Liver (tissue), 8 donors: ENCODE measurements at regions not wholly inside any gene's neighbourhood (a gene's known extent, or its start where the extent isn't known, plus 50 kb on each side); places are given as distances from the start of the nearest gene placed in this dataset.

Source experiments
- DNase-seq: peaks from one replicate; pipeline ENCODE4 v3.0.0-alpha.2; 2017; ENCODE audit warnings: low spot score
- H3K27ac ChIP-seq, 2 donors: one replicate each; pipeline ENCODE4 v1.7.0; 2013; ENCODE audit warnings: inconsistent platforms in 2 of 2, low read length in 2 of 2, control low read depth in 1 of 2, low read depth in 1 of 2, mild to moderate bottlenecking in 1 of 2
- H3K27me3 ChIP-seq, 4 donors: one replicate each; pipeline versions ENCODE4 v1.6.1 to v1.7.0; 2013; ENCODE audit warnings: low read length in 3 of 4, inconsistent platforms in 1 of 4, mild to moderate bottlenecking in 1 of 4, moderate library complexity in 1 of 4; ENCODE audit not compliant: control insufficient read depth in 4 of 4, insufficient read depth in 4 of 4
- H3K36me3 ChIP-seq, 4 donors: one replicate each; pipeline versions ENCODE4 v1.6.1 to v1.7.0; 2013; ENCODE audit warnings: low read length in 3 of 4, mild to moderate bottlenecking in 3 of 4, low read depth in 1 of 4, moderate library complexity in 1 of 4; ENCODE audit not compliant: control insufficient read depth in 4 of 4, insufficient read depth in 3 of 4
- H3K4me1 ChIP-seq, 4 donors: one replicate each; pipeline versions ENCODE4 v1.6.1 to v1.7.0; 2013; ENCODE audit warnings: low read length in 3 of 4, mild to moderate bottlenecking in 3 of 4, moderate library complexity in 1 of 4; ENCODE audit not compliant: control insufficient read depth in 4 of 4, insufficient read depth in 4 of 4
- H3K4me3 ChIP-seq, 3 donors: one replicate each; pipeline versions ENCODE4 v1.6.1 to v1.7.0; 2013; ENCODE audit warnings: low read length in 3 of 3, control low read depth in 1 of 3, low read depth in 1 of 3, mild to moderate bottlenecking in 1 of 3
- H3K9ac ChIP-seq, 2 donors: one replicate each; pipeline ENCODE4 v1.7.0; 2013; ENCODE audit warnings: low read length in 2 of 2, mild to moderate bottlenecking in 2 of 2, moderate library complexity in 2 of 2, control low read depth in 1 of 2, low read depth in 1 of 2
- H3K9me3 ChIP-seq, 4 donors: one replicate each; pipeline versions ENCODE4 v1.6.1 to v1.7.0; 2013; ENCODE audit warnings: low read length in 3 of 4; ENCODE audit not compliant: control insufficient read depth in 4 of 4
- ATF3 ChIP-seq: IDR thresholded peaks from 2 replicates; pipeline ENCODE4 v1.6.1; 2016; ENCODE audit warnings: antibody characterized with exemption
- CTCF ChIP-seq: fragments of 150-350 bp; IDR thresholded peaks from 2 replicates; pipeline ENCODE4 v1.5.1; 2017; ENCODE audit warnings: improper control_type of control experiment, low read depth, low read length; ENCODE audit not compliant: missing input control
- EGR1 ChIP-seq, 2 donors: IDR thresholded peaks; 2 replicates each; pipeline ENCODE4 v1.6.1; 2016 to 2018; ENCODE audit warnings: antibody characterized with exemption in 2 of 2, low read depth in 2 of 2
- FOXA1 ChIP-seq: IDR thresholded peaks from 2 replicates; pipeline ENCODE4 v1.6.1; 2016; ENCODE audit warnings: antibody characterized with exemption
- FOXA2 ChIP-seq: IDR thresholded peaks from 2 replicates; pipeline ENCODE4 v1.6.1; 2016; ENCODE audit warnings: antibody characterized with exemption
- GABPA ChIP-seq, 2 donors: IDR thresholded peaks in 1 of 2; conservative IDR thresholded peaks in 1 of 2; 2 replicates each; pipeline ENCODE4 v1.6.1; 2016; ENCODE audit warnings: antibody characterized with exemption in 2 of 2, mild to moderate bottlenecking in 1 of 2, moderate library complexity in 1 of 2
- HNF4A ChIP-seq, 2 donors: conservative IDR thresholded peaks; 2 replicates each; pipeline ENCODE4 v1.6.1; 2016; ENCODE audit warnings: antibody characterized with exemption in 2 of 2, mild to moderate bottlenecking in 2 of 2
- HNF4G ChIP-seq: IDR thresholded peaks from 2 replicates; pipeline ENCODE4 v1.6.1; 2016; ENCODE audit warnings: antibody characterized with exemption
- JUND ChIP-seq, 2 donors: IDR thresholded peaks; 2 replicates each; pipeline ENCODE4 v1.6.1; 2016; ENCODE audit warnings: antibody characterized with exemption in 2 of 2
- MAX ChIP-seq: IDR thresholded peaks from 2 replicates; pipeline ENCODE4 v1.6.1; 2016; ENCODE audit warnings: antibody characterized with exemption
- NR2F2 ChIP-seq: IDR thresholded peaks from 2 replicates; pipeline ENCODE4 v1.6.1; 2016; ENCODE audit warnings: antibody characterized with exemption
- RAD21 ChIP-seq, 2 donors: IDR thresholded peaks; 2 replicates each; pipeline ENCODE4 v1.6.1; 2016; ENCODE audit warnings: antibody characterized with exemption in 2 of 2, mild to moderate bottlenecking in 2 of 2
- REST ChIP-seq: IDR thresholded peaks from 2 replicates; pipeline ENCODE4 v1.6.1; 2016; ENCODE audit warnings: antibody characterized with exemption, mild to moderate bottlenecking
- RXRA ChIP-seq, 2 donors: IDR thresholded peaks; 2 replicates each; pipeline ENCODE4 v1.6.1; 2017 to 2018; ENCODE audit warnings: antibody characterized with exemption in 2 of 2, mild to moderate bottlenecking in 1 of 2
- SP1 ChIP-seq: IDR thresholded peaks from 2 replicates; pipeline ENCODE4 v1.6.1; 2018; ENCODE audit warnings: antibody characterized with exemption, mild to moderate bottlenecking
- TAF1 ChIP-seq: conservative IDR thresholded peaks from 2 replicates; pipeline ENCODE4 v1.6.1; 2016; ENCODE audit warnings: antibody characterized with exemption, mild to moderate bottlenecking
- YY1 ChIP-seq: IDR thresholded peaks from 2 replicates; pipeline ENCODE4 v1.6.1; 2016; ENCODE audit warnings: antibody characterized with exemption, mild to moderate bottlenecking
- ZBTB33 ChIP-seq: IDR thresholded peaks from 2 replicates; pipeline ENCODE4 v1.6.1; 2016; ENCODE audit warnings: antibody characterized with exemption
- WGBS: extraction: QIAGEN DNeasy Blood & Tissue Kit; methylation state at CpG from one replicate; pipeline ENCODE4 v1.1.7; 2013; 5-methylcytosine and 5-hydroxymethylcytosine counted together
- donor health status: healthy.
- donor health status: healthy.
- donor health status: healthy.
- donor health status: healthy.
- donor health status: healthy.

- TF ChIP-seq REST (no peak), NR2F2 (no peak), RAD21 (IDR thresholded peaks at IDR 0.05) (no peak)
These were observed 140.2 kb upstream of the CIBAR2 start (continued) for GRCh38 chr16:85252461-85252860.

- Histone ChIP-seq H3K27ac (no peak overlapping the region), H3K4me1 (peaks cover 0 to 42% (median 21%) of the 10 kb centered on the region in 4 donors), H3K9ac (no peak overlapping the region), H3K4me3 (no peak overlapping the region), H3K9me3 (no peaks in the 10 kb centered on the region), H3K36me3 (no peaks in the 10 kb centered on the region), H3K27me3 (no peaks in the 10 kb centered on the region)
- TF ChIP-seq FOXA1 (no peak), REST (peak; percentile 26), RXRA (IDR thresholded peaks at IDR 0.05) (peak; percentile 26 to 80), ZBTB33 (no peak), ATF3 (no peak), HNF4G (no peak), FOXA2 (no peak), EGR1 (IDR thresholded peaks at IDR 0.05; ENCODE audit: low read depth in 2 of 2) (no peak), CTCF (peak; percentile 87), TAF1 (no peak), SP1 (peak; percentile 31), MAX (no peak), RAD21 (IDR thresholded peaks at IDR 0.05) (peak; percentile 64 to 72), NR2F2 (no peak), GABPA (IDR thresholded peaks at IDR 0.05 in 1 of 2, conservative IDR thresholded peaks at IDR 0.05 in 1 of 2) (no peak), JUND (IDR thresholded peaks at IDR 0.05) (peak in 1 of 2 donors; percentile 42), HNF4A (conservative IDR thresholded peaks at IDR 0.05) (peak in 1 of 2 donors; percentile 74), YY1 (no peak)
- WGBS = 52% methylated on average over 22 of the region's 22 CpGs
- DNase-seq = peak; percentile 75
These were observed 141.0 kb upstream of the CIBAR2 start for GRCh38 chr16:85253084-85253941.
